Trophoblast cell (in vitro differentiated cells and primary cell): ENCODE measurements at regions not wholly inside any gene's neighbourhood (a gene's known extent, or its start where the extent isn't known, plus 50 kb on each side); places are given as distances from the start of the nearest gene placed in this dataset.

ENCODE experiments used
- DNase-seq, 2 donors: peaks; one replicate each; pipeline ENCODE4 v3.0.0-alpha.2; 2016
- H2AFZ ChIP-seq: 2 replicates; pipeline ENCODE4 v1.6.1; 2013; ENCODE audit warnings: low read length, moderate library complexity, mild to moderate bottlenecking; ENCODE audit not compliant: insufficient read depth, poor library complexity
- H2AK5ac ChIP-seq: 2 replicates; pipeline ENCODE4 v1.6.1; 2013; ENCODE audit warnings: mild to moderate bottlenecking, low read length
- H2BK120ac ChIP-seq: 2 replicates; pipeline ENCODE4 v1.6.1; 2013; ENCODE audit warnings: low read length, mild to moderate bottlenecking, moderate library complexity; ENCODE audit not compliant: insufficient read depth, poor library complexity
- H2BK12ac ChIP-seq: 2 replicates; pipeline ENCODE4 v1.6.1; 2013; ENCODE audit warnings: mild to moderate bottlenecking, low read length, moderate library complexity
- H2BK5ac ChIP-seq: 2 replicates; pipeline ENCODE4 v1.6.1; 2013; ENCODE audit warnings: low read length, low read depth, moderate library complexity, mild to moderate bottlenecking; ENCODE audit not compliant: poor library complexity
- H3K14ac ChIP-seq: 2 replicates; pipeline ENCODE4 v1.6.1; 2013; ENCODE audit warnings: mild to moderate bottlenecking, low read length
- H3K18ac ChIP-seq: 2 replicates; pipeline ENCODE4 v1.6.1; 2013; ENCODE audit warnings: mild to moderate bottlenecking, low read length
- H3K23ac ChIP-seq: 2 replicates; pipeline ENCODE4 v1.6.1; 2013; ENCODE audit warnings: low read length
- H3K27ac ChIP-seq: 2 replicates; pipeline ENCODE4 v1.5.1; 2013; ENCODE audit warnings: low read depth, mild to moderate bottlenecking, inconsistent platforms, low read length, moderate library complexity
- H3K27me3 ChIP-seq: 2 replicates; pipeline ENCODE4 v1.6.1; 2013; ENCODE audit warnings: inconsistent platforms, mild to moderate bottlenecking, low read length, moderate library complexity; ENCODE audit not compliant: insufficient read depth
- H3K36me3 ChIP-seq, 2 experiments: 1 replicate in 1 of 2; 2 replicates in 1 of 2; pipeline ENCODE4 v1.6.1; 2013; ENCODE audit warnings: low read length in 2 of 2, mild to moderate bottlenecking in 2 of 2, moderate library complexity in 1 of 2; ENCODE audit not compliant: insufficient read depth in 2 of 2, control insufficient read depth in 1 of 2
- H3K4ac ChIP-seq: 2 replicates; pipeline ENCODE4 v1.6.1; 2013; ENCODE audit warnings: low read depth, mild to moderate bottlenecking, low read length, moderate library complexity
- H3K4me1 ChIP-seq, 2 experiments: 1 replicate in 1 of 2; 2 replicates in 1 of 2; pipeline ENCODE4 v1.6.1; 2013; ENCODE audit warnings: low read length in 2 of 2, mild to moderate bottlenecking in 2 of 2, moderate library complexity in 1 of 2; ENCODE audit not compliant: insufficient read depth in 2 of 2, control insufficient read depth in 1 of 2
- H3K4me2 ChIP-seq: 2 replicates; pipeline ENCODE4 v1.6.1; 2013; ENCODE audit warnings: inconsistent platforms, mild to moderate bottlenecking, low read length, moderate library complexity
- H3K4me3 ChIP-seq: 2 replicates; pipeline ENCODE4 v1.5.1; 2013; ENCODE audit warnings: mild to moderate bottlenecking, low read depth, low read length, inconsistent platforms
- H3K79me1 ChIP-seq: one replicate; pipeline ENCODE4 v1.6.1; 2013; ENCODE audit warnings: low read length
- H3K79me2 ChIP-seq: 2 replicates; pipeline ENCODE4 v1.6.1; 2013; ENCODE audit warnings: low read length, mild to moderate bottlenecking; ENCODE audit not compliant: control insufficient read depth, insufficient read depth, poor library complexity
- H3K9ac ChIP-seq: 2 replicates; pipeline ENCODE4 v1.6.1; 2013; ENCODE audit warnings: mild to moderate bottlenecking, low read length
- H3K9me3 ChIP-seq: 2 replicates; pipeline ENCODE4 v1.6.1; 2013; ENCODE audit warnings: low read depth, mild to moderate bottlenecking, control low read depth, inconsistent platforms, low read length; ENCODE audit not compliant: insufficient read depth
- H4K12ac ChIP-seq: 2 replicates; pipeline ENCODE4 v1.6.1; 2013; ENCODE audit warnings: low read depth, mild to moderate bottlenecking, low read length, moderate library complexity
- H4K8ac ChIP-seq: 2 replicates; pipeline ENCODE4 v1.6.1; 2013; ENCODE audit warnings: low read depth, mild to moderate bottlenecking, low read length, moderate library complexity
- H4K91ac ChIP-seq: one replicate; pipeline ENCODE4 v1.6.1; 2013; ENCODE audit warnings: low read depth, mild to moderate bottlenecking, low read length, moderate library complexity
- WGBS: extraction: QIAGEN DNeasy Blood & Tissue Kit; methylation state at CpG from one replicate; pipeline ENCODE4 v1.1.7; 2013; ENCODE audit warnings: missing lambda C conversion rate; ENCODE audit not compliant: insufficient read length, insufficient coverage; ENCODE audit errors: extremely low coverage; 5-methylcytosine and 5-hydroxymethylcytosine counted together

DNA sequence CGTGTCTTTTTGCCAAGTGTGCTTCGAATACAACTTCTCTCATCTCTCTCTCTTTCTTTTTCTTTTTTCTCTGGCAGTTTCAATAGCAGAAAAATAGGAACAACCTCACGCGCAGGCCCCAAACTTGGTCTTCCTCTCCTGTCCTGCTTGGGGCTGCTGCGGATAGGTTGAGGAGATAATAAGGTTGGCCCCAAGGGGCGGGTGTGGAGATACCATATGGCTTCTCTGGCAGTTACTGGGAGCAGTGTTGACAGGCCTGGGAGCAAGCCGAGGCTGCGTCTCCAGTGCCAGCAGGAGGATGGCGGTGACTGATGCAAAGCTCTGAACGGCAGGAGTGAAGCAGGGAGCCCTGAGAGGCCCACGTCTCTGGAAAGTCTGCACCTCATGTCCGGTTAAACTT lies 89.5 kb upstream of the MANSC4 start:
- H4K12ac ChIP-seq = peak overlapping the region; percentile 69
- no peaks in the 10 kb centered on the region for H3K9me3 ChIP-seq

DNA sequence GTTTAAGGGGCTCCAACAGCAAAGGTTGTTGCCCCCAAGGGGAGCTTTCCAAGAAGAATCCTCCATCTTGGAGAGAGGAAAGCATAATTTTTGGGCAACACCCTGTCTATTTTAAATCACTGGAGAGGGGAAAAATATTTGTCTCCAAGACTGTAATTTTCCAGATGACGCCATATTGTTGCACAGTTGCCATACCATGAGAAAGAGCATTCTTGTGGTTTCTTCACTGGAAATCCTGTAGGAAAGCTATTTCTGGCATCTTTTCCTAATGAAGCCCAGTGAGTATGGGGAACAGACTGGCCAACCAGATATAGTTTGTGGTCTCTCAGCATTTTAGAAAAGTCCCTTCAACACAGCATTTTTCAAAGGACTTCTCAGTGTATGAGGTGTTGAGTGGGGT lies 88.1 kb upstream of the MANSC4 start:
- Histone ChIP-seq H2AFZ (no peak overlapping the region), H3K4ac (no peak overlapping the region), H3K9ac (no peak overlapping the region), H3K79me1 (peaks cover 33% of the 10 kb centered on the region), H2BK120ac (peak overlapping the region; percentile 86), H3K4me2 (peak overlapping the region; percentile 44), H4K91ac (peak overlapping the region; percentile 70), H4K8ac (no peak overlapping the region), H2AK5ac (no peak overlapping the region), H2BK5ac (peak overlapping the region; percentile 98), H3K14ac (no peak overlapping the region), H3K4me3 (no peak overlapping the region), H3K9me3 (no peaks in the 10 kb centered on the region), H3K79me2 (peaks cover 2% of the 10 kb centered on the region), H3K36me3 (no peaks in the 10 kb centered on the region), H3K4me1 (peaks cover 8 to 12% of the 10 kb centered on the region in 2 experiments), H4K12ac (no peak overlapping the region), H3K27me3 (no peaks in the 10 kb centered on the region), H3K27ac (peak overlapping the region; percentile 84), H3K23ac (no peak overlapping the region), H3K18ac (no peak overlapping the region), H2BK12ac (no peak overlapping the region)
- no CpG with 5 or more reads among the region's 1 CpG for WGBS
- peak; percentile 60 to 95 for DNase-seq

More for the DNA sequence above, 89.5 kb upstream of the MANSC4 start:
- H3K4me1 ChIP-seq = peaks cover 8 to 12% of the 10 kb centered on the region in 2 experiments
- no peaks in the 10 kb centered on the region for H3K36me3 ChIP-seq
- H3K14ac ChIP-seq = peak overlapping the region; percentile 98
- peak overlapping the region; percentile 99 for H2BK12ac ChIP-seq
- WGBS = no CpG with 5 or more reads among the region's 12 CpGs
- H2BK120ac ChIP-seq = peak overlapping the region; percentile 96
- peak overlapping the region; percentile 58 for H3K4ac ChIP-seq
- H3K18ac ChIP-seq = peak overlapping the region; percentile 100
- H3K9ac ChIP-seq = no peak overlapping the region
- DNase-seq = no peak
- peak overlapping the region; percentile 80 for H2BK5ac ChIP-seq
- peak overlapping the region; percentile 86 for H4K91ac ChIP-seq
- H2AFZ ChIP-seq = peak overlapping the region; percentile 12
- no peak overlapping the region for H3K4me3 ChIP-seq
- no peak overlapping the region for H3K27ac ChIP-seq
- no peak overlapping the region for H3K23ac ChIP-seq
- H2AK5ac ChIP-seq = peak overlapping the region; percentile 100
- no peak overlapping the region for H3K4me2 ChIP-seq
- peak overlapping the region; percentile 62 for H4K8ac ChIP-seq
- H3K79me1 ChIP-seq = peaks cover 33% of the 10 kb centered on the region
- no peaks in the 10 kb centered on the region for H3K27me3 ChIP-seq
- H3K79me2 ChIP-seq = peaks cover 2% of the 10 kb centered on the region

DNA sequence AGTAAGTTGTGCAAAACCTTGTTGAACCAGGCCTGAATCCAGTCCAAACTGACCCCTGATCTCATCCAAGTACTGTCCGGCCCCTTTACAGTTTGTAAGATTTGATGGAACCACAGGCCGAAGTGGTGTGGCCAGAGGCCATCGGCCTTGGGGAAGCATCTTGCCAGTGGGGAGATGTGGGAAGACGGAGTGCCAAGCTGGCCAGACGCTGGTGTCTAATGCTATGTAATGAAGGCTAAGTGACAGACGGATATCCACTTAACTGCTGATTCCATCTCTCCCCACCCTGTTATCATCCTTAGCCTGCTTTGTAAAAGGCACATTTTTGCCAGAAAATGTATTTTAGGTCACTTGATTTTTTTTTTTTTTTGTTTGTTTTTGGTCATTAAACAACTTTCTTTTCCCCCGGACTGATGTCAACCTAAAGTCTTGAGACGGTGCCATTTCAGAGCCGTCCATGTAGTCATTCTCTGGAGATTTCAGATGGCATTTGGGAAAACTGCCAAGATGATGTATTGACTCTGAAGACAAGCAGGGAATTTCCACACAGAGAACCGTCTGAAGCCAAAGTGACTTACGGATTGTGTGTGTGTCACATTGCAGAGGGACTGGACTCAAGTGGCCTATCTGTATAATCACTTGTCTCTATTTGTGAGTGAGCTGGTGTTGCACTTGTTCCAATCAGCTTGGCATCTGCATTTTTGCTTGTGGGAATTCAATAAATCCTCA lies 86.5 kb upstream of the MANSC4 start:
- no peaks in the 10 kb centered on the region for H3K27me3 ChIP-seq
- peak overlapping the region; percentile 87 for H2BK12ac ChIP-seq
- peak overlapping the region; percentile 2 for H3K4ac ChIP-seq
- H3K9me3 ChIP-seq = no peaks in the 10 kb centered on the region
- WGBS = no CpG with 5 or more reads among the region's 11 CpGs
- peak overlapping the region; percentile 5 for H3K14ac ChIP-seq
- H2AFZ ChIP-seq = no peak overlapping the region
- no peak overlapping the region for H3K9ac ChIP-seq
- no peak overlapping the region for H3K4me2 ChIP-seq
- H3K4me3 ChIP-seq = no peak overlapping the region
- peak overlapping the region; percentile 66 for H4K8ac ChIP-seq
- peak overlapping the region; percentile 93 for H2AK5ac ChIP-seq
- H2BK120ac ChIP-seq = peak overlapping the region; percentile 76
- peaks cover 33% of the 10 kb centered on the region for H3K79me1 ChIP-seq
- peaks cover 8 to 12% of the 10 kb centered on the region in 2 experiments for H3K4me1 ChIP-seq
- H3K23ac ChIP-seq = no peak overlapping the region
- H3K18ac ChIP-seq = no peak overlapping the region
- H3K79me2 ChIP-seq = peaks cover 2% of the 10 kb centered on the region
- H4K91ac ChIP-seq = peak overlapping the region; percentile 82
- H2BK5ac ChIP-seq = peak overlapping the region; percentile 32
- peak overlapping the region; percentile 65 for H3K27ac ChIP-seq
- no peaks in the 10 kb centered on the region for H3K36me3 ChIP-seq
- peak; percentile 55 to 68 for DNase-seq
- H4K12ac ChIP-seq = no peak overlapping the region

DNA sequence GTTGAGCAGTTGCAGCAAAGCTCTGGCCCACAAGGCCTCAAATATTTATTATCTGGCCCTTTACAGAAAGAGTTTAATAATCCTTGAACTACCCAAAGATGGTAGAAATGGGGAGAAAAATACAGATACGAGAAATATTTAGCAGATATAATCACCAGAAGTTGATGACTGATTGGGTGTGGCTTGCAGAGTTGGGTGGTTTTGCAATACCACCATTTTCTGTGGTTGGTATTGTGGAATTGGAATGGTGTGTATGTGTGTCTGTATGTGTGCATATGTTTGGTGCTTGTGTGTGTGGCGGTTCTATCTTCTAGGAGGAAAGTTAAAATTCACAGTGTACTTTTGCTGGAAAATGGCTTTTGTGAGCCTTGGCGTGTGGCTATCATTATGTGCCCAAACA lies 85.4 kb upstream of the MANSC4 start:
- Histone ChIP-seq H2BK12ac (peak overlapping the region; percentile 52), H3K4me2 (no peak overlapping the region), H2AK5ac (no peak overlapping the region), H3K36me3 (no peaks in the 10 kb centered on the region), H3K79me1 (peaks cover 30% of the 10 kb centered on the region), H2AFZ (no peak overlapping the region), H4K12ac (no peak overlapping the region), H3K4ac (no peak overlapping the region), H2BK120ac (peak overlapping the region; percentile 49), H3K9me3 (no peaks in the 10 kb centered on the region), H2BK5ac (no peak overlapping the region), H4K91ac (peak overlapping the region; percentile 10), H3K27me3 (no peaks in the 10 kb centered on the region), H4K8ac (no peak overlapping the region), H3K4me3 (no peak overlapping the region), H3K79me2 (peaks cover 2% of the 10 kb centered on the region), H3K18ac (no peak overlapping the region), H3K27ac (no peak overlapping the region), H3K4me1 (peaks cover 8 to 14% of the 10 kb centered on the region in 2 experiments), H3K14ac (no peak overlapping the region), H3K9ac (no peak overlapping the region), H3K23ac (no peak overlapping the region)
- peak; percentile 49 to 92 for DNase-seq
- no CpG with 5 or more reads among the region's 3 CpGs for WGBS
